HG03039 (cell line): ENCODE measurements at regions not wholly inside any gene's neighbourhood (a gene's known extent, or its start where the extent isn't known, plus 50 kb on each side); places are given as distances from the start of the nearest gene placed in this dataset.
"Not testable (repeated sequence)": the region's sequence is repeated elsewhere in the genome, so short reads cannot be mapped to it uniquely, and the experiment has no call there.

ENCODE experiments used
- ATAC-seq: cut with Tn5 transposase; IDR thresholded peaks from one replicate; pipeline ENCODE4 v1.9.1; 2021; ENCODE audit warnings: mild to moderate bottlenecking, moderate library complexity; ENCODE audit not compliant: unreplicated experiment

DNA sequence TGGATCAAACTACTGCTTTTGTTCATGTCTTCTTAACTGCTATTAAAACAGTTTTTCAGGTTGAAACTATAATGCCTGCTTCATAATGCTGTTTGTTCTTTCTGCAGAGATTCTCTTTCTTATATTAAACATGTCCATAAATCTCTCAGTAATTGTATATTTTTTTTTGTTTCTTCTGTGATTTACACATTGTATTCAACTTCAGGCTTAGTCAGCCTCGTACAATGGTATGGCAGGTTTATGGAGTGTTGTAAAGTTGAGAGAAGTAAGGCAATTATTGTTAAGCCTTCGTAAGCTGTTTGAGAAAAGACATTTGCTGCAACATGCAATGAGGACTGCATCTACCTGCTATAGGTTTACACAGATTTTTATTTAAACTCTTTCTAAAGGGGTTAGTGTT is 977.1 kb downstream of the DIPK2A start:
- ATAC-seq: no peak

DNA sequence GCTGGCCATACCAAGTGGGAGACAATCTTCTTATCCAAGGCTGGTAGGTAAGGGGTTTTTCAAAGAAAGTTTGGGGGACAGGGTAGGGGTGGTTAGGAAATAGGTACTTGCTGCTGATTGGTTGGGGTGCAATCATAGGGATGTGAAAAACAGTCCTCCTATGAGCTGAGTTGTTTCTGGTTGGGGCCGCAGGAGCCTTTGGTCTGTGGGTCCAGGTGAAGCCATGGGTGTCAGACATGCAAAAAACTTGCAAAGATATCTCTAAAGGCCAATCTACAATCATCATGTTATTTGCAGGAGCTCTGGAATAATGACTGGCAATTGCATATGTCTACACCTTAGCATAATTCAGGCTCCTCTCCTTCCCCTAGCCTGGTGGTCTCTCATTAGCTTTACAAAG is 982.3 kb downstream of the DIPK2A start:
- no peak for ATAC-seq

DNA sequence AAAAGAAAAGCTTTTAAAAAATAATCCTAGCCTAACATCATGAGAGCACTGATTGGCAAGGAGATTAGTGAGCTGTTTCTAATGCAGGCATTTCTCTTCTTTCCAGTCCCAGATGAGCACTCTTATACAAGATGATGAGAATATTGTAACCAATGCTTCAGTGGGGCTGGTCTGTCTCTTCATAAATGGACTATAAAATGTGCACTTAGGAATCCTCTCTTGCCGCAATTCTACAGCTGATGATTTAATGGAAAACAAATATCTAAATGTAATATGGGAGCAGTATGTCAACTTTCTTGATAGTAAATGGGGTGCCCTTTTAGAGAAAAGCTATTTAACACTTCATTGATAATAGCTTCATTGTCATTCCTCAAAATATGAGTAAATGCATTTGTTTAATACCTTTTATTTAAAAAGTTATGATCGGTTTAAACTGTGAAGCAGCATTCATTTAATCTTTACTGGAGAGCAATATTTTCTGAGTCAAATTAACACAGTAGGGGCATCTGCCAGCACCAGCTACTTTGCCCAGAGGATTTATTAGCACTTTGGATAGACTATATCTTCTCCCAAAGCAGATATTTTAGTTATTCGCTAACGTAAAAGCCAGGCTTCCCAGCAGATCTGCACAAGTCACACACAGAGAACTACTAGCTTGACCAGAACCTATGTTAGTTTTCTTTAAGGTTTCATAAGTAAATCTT is 985.9 kb downstream of the DIPK2A start:
- no peak for ATAC-seq

DNA sequence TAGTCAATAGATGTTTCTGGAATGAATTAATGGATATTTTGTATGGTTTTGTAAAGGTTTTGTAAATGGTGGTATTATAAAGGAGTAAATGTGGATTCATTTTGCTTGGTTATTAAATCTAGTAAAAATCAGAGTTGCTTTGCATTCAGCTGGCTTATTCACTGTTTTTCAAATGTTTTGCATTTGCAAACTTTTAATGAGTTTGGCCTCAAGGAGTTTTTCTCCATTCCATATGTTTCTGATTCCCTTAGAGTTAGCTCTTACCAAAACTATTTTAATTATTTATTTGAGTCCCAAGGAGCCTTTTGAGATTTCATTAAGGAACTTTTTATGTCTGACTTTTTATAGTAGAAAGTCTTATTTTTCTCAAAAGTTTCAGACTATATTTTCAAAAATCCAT is 992.2 kb downstream of the DIPK2A start:
- ATAC-seq: no peak

DNA sequence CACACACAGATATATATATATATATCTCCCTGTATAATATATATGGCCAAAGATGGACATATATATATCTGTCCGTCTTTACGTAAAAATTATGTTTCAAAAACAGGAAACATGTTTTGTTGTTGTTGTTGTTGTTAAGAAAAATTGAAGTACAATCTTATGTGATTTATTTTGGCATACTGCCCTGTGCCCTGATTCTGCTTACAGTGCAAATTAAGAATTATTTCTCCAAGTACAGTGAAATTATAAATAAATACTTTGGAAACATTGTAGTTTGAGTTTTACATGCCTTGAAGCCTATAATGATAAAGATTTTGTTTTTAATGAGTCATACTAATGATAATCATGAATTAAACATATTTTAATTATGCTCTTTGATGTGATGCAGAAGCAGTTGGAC is 994.9 kb downstream of the DIPK2A start:
- no peak for ATAC-seq

DNA sequence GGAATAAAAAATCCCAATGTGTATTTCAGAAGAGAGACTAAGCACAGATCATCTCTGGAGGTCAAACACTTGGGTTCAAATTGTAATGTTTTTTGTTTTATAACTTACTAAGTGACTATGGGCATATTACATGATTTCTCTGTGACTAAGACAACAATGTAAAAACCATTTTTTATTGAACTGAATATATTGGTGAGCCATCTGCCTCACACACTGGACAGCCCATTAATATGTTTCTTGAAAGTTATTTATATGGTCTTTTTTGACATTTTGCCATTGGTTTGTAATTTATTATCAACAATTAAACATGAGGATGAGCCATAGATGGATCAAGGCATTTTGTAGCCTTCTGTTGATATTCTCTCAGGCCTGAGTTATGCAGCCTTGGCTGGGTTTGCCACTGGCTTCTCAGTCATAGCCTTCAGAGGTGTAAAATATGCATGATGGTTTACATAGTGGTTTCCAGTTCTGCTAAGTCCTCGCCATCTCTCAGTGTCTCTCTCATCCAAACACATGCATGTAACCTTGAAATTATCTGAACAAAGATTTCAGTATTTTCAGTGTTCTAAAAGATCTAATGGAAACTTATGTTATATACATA is 997.2 kb downstream of the DIPK2A start:
- ATAC-seq: no peak

DNA sequence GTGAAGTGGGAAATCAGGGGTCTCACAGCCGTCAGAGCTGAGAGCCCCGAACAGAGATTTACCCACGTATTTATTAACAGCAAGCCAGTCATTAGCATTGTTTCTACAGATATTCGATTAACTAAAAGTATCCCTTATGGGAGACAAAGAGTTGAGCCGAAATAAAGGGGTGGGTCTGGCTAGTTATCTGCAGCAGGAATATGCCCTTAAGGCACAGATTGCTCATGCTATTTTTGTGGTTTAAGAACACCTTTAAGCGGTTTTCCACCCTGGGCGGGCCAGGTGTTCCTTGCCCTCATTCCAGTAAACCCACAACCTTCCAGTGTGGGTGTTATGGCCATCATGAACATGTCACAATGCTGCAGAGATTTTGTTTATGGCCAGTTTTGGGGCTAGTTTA is 1012.9 kb downstream of the DIPK2A start:
- ATAC-seq: not testable (repeated sequence)

DNA sequence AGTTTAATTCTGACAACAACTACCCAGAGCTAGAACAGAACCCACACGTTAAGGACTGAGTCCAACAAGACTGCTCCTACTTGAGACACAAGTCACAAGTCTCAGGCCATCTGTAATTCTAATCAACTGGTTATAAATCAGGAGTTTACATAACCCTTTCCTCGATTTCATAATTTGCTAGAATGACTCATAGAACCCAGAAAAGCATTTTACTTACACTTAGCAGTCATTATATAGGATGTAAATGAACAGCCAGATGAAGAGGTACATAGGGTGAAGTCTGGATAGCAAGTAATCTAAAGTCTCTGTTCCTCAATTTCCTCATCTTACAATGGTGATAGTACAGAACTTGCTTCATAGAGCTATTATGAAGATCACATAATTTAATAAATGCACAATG is 1018.2 kb downstream of the DIPK2A start:
- no peak for ATAC-seq

DNA sequence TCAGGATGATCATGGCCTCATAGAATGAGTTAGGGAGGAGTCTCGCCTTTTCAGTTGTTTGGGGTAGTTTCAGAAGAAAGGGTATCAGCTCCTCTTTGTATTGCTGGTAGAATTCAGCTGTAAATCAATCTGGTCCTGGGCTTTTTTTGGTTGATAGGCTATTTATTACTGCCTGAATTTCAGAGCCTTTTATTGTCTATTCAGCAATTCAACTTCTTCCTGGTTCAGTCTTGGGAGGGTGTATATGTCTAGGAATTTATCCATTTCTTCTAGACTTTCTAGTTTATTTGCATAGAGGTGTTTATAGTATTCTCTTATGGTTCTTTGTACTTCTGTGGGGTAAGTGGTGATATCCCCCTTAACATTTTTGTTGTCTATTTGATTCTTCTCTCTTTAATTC is 1024.2 kb downstream of the DIPK2A start:
- no peak for ATAC-seq

DNA sequence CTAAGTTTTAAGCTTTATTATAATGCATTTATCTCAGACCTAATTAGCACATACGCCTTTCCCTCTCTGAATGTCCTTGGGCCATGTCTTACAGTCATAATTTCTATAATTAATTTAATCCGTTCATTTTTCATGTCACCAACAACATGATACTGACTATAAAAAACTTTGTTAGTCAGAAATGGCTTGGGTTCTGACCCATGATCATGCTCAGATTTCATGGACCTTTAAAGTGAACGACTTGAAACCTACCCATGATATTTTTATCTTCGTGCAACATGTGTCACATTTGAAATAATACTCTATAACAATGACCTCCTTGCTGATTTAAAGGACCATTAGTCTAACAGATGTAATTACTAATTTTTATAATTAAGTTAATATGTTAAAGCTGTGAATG is 1033.8 kb downstream of the DIPK2A start:
- ATAC-seq: no peak

DNA sequence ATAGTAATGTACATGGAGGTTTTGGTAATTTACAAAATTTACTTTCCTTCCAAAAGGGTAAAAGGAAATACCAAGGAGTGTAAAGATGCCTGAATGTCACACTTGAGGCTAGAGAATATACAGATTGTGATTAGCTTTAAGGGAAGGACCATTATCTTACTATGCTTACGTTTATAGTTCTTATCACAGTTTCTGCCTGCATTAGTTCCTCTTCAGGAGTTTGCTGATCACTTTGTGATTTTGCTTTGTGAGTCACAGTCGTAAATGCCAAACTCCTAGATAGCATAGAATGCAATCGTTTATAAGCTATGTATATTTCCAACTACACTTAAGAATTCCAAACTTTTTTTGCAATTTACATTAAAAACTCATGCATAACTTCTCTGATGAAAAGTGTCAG is 1034.6 kb downstream of the DIPK2A start:
- ATAC-seq: no peak

DNA sequence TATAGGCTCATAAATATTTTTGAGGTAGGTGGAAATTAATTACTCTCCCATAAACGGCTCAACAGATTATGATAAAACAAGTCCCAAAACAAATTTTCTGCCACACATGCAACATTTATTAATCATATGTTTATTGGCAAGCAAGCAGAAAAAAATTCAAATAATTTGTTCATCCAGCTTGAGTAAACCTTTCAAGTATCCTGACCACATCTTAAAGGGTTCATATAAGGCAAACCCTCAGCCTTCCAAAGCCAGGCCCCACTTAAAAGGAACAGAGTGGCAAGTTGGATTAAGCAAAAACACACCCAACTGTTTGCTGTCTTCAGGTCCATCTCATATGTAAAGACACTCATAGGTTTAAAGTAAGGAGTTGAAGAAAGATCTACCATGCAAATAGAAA is 1042.3 kb downstream of the DIPK2A start:
- ATAC-seq: no peak

DNA sequence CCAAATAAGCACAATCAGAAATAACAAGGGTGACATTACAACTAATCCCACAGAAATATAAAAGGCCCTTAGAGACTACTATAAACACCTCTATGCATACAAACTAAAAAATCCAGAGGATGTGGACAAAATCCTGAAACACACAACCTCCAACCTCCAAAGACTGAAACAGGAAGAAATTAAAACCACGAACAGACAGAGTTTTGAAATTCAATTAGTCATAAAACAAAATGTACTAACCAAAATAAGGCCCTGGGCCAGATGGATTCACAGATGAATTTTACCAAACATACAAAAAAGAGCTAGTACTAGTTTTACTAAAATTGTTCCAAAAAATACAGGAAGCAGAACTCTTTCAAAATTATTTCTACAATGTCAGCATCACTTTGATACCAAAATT is 1043.6 kb downstream of the DIPK2A start:
- ATAC-seq: no peak

DNA sequence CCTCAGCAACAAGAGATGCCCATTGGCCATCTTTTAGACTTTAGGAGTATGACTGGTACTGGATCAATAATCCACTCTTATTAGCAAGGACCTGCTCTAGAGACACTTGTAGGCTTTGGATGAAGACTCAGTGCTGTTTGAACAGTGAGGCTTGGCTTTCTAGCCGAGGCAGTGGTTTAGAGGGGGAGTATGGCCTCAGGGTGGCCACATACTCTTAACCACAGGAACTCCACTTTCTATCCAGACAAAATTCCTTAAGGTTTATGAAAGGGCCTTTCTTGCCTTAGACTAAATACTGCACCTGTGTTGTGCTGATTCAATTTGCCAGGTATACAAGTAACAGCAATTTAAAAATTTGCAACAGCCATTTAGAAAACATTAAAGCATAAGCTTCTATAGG is 1046.3 kb downstream of the DIPK2A start:
- ATAC-seq: no peak

DNA sequence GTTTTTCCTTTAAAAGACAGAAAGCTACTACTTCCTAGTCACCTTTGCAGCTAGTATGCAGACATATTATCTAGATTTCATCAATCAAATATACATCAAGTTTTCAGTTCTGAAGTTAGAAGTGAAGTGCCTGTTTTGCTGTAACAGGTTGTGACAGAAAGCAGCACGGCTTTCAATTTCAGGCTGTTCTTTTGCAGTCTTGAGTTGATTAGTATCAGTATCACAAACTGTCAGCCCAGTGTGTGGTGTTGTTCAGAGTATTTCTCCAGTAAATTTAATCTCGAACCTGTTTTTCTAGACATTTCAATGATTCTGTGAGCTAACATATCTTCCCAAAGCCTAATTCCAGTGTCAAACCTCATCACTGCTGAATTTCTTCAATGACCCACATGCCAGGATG is 1050.8 kb downstream of the DIPK2A start:
- ATAC-seq: no peak

DNA sequence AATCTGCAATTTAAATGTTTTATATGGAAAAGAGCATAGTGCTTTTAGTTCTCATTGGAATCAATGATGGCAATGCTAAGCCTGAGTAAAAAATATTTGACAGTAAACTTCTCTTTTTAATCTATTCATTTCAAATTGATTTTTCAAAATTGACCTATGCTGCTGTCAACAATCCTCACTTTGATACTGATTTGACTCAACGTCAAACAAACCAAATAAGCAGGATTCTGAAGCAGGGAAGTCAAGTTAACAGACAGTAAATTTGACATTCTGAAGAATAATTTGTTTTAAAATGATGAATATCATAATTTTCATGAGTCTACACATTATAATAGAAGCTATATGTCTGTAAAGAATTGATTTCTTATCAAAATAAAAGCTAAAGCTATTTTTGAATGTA is 1053.1 kb downstream of the DIPK2A start:
- ATAC-seq: no peak

DNA sequence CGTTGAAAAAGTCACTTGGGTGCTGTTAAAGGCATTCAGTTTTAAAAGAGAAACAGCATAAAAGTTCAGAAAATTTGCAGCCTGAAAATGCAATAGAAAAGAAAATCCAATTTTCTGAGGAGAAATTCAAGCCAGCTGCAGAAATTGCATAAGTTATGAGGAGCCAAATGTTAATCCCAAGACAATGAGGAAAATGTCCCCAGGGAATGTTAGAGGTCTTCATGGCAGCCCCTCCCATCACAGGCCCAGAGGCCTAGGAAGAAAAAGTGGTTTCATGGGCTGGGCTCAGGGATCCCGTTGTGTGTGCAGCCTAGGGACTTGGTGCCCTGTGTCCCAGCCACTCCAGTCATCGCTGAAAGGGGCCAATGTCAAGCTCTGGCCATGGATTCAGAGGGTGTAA is 1055.6 kb downstream of the DIPK2A start:
- not testable (repeated sequence) for ATAC-seq

DNA sequence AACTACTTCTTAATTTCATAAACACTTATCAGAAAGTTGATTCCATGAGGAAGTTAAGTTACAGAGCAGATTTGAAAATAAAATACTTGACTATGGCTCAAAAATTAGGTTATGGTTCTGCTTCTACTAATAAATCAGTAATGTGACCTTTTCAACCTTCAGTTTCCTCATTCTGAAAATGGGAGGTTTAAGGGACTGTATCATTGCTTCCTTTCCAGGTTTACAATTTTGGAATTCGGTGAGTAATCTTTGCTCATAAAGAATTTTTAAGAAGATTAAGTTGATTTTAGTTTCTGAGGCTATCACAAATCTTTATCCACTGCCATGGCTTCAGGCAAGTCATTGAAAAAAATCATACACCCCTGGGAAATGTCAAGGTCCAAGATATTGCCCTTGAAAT is 1061.2 kb downstream of the DIPK2A start:
- no peak for ATAC-seq

DNA sequence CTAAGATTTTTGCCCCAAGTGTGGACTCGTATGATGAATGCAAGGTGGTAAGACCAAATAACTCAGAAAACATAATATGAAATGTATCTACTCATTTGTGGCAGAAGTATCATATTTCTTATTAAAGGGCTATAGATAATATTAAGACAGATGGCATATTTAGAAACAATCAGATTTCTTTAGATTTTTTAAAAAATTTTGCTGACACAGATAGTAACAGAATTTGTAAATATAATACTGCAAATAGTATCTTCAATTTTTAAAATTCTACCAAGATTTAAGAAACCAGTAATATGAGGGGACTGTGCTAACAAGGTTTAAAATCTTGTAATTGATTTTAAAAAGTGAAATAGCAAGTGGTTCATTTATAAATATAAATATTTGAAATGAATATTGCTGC is 1064.1 kb downstream of the DIPK2A start:
- ATAC-seq: no peak

DNA sequence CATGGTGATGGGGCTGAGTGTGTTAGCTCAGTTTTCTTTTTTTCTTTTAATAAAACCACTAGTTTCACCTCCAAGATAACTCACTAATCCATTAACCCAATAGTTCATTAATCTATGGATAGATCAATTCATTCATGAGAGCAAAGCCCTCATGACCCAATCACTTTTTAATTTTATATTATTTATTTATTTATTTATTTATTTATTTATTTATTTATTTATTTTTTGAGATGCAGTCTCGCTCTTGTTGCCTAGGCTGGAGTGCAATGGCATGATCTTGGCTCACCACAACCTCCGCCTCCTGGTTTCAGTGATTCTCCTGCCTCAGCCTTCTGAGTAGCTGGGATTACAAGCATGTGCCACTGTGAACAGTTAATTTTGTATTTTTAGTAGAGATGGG is 1082.4 kb downstream of the DIPK2A start:
- not testable (repeated sequence) for ATAC-seq

DNA sequence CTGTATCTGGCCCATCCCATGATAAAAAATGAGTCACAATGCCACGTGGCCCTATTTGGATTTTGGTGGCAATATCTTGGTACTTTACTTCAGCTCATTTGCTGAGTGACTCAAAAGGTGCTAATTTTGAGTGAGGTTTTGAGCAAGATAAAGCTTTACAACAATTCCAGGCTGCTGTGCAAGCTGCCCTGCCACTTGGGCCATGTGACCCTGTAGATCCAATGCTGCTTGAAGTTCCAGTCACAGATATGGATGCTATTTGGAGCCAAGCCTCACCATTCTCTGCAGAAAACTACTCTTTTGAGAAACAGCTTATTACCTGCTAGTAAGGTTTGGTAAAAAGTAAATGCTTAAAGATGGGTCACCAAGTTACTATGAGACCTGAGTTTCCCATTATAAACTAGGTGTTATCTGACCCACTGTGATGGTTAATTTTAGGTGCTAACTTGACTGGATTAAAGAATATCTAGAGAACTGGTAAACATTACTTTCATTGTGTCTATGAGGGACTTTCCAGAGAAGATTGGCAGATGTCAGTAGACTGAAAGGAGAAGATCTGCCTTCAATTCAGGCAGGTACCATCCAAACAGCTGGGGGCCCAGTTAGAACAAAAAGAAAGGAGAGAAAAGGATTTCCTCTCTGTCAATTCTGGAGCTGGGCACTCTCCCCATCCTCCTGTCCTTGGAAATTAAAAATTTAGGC is 1083.9 kb downstream of the DIPK2A start:
- ATAC-seq: no peak

DNA sequence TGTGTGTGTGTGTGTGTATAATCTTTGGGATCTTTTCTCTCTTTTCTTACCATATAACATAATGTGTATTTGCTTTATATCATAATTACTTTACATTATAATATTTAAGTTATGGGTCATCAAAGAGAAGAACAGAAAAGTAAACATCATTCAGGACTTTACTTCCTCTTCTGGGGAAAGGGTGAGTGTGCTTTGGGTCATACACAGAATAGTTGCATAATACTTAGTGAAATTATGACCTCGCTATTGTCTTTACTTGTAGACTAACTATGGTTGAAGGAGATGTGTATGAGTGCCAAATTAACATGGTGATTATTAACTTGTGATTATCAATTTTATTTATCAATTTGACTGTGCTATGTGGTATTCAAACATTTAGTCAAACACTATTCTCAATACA is 1086.9 kb downstream of the DIPK2A start:
- ATAC-seq: no peak
